Mesodermal cell (in vitro differentiated cells): ENCODE measurements at regions not wholly inside any gene's neighbourhood (a gene's known extent, or its start where the extent isn't known, plus 50 kb on each side); places are given as distances from the start of the nearest gene placed in this dataset.
"Not testable (repeated sequence)": the region's sequence is repeated elsewhere in the genome, so short reads cannot be mapped to it uniquely, and the experiment has no call there.

Experiments
- H3K27ac ChIP-seq: 2 replicates; pipeline ENCODE4 v1.7.0; 2013; ENCODE audit warnings: mild to moderate bottlenecking, low read depth, low read length, moderate library complexity; ENCODE audit not compliant: severe bottlenecking
- H3K36me3 ChIP-seq: 2 replicates; pipeline ENCODE4 v1.7.1; 2013; ENCODE audit warnings: mild to moderate bottlenecking, low read length, moderate library complexity; ENCODE audit not compliant: control insufficient read depth, insufficient read depth
- H3K4me1 ChIP-seq: one replicate; pipeline ENCODE4 v1.7.1; 2013; ENCODE audit warnings: mild to moderate bottlenecking, low read length; ENCODE audit not compliant: insufficient read depth, control insufficient read depth, poor library complexity, severe bottlenecking
- H3K4me3 ChIP-seq: 2 replicates; pipeline ENCODE4 v1.7.0; 2013; ENCODE audit warnings: low read length, control low read depth, mild to moderate bottlenecking; ENCODE audit not compliant: insufficient read depth, poor library complexity, severe bottlenecking; ENCODE audit errors: extremely low read depth
- H3K9me3 ChIP-seq: 2 replicates; pipeline ENCODE4 v1.7.1; 2013; ENCODE audit warnings: mild to moderate bottlenecking, low read length, moderate library complexity; ENCODE audit not compliant: control insufficient read depth
- WGBS, 2 experiments: methylation state at CpG; one replicate each; pipeline ENCODE4 v1.1.5; 2013; ENCODE audit warnings: missing lambda C conversion rate in 2 of 2; ENCODE audit not compliant: insufficient coverage in 2 of 2; 5-methylcytosine and 5-hydroxymethylcytosine counted together

DNA sequence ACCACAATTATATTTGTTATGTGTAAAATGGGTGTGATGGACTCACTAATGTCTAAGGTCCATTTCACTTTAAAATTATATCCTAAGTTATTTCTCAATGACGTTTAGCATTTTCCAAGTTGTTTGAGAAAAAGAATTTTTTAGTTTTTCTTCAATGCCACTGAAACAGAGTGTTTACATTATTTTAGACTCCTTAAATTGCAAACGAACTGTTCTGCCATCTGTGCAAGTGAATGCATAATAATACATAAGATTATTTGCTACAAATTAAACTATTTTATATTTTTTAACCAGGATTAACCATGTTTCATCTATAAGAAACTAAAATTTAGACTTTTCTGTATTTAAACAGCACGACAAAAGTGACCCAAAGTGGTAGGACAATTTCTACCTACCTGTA, 425.4 kb downstream of the NDFIP2 start:
- Histone ChIP-seq H3K9me3 (no peaks in the 10 kb centered on the region), H3K4me1 (peaks cover 5% of the 10 kb centered on the region), H3K36me3 (no peaks in the 10 kb centered on the region), H3K27ac (no peak overlapping the region), H3K4me3 (no peak overlapping the region)
- 83% methylated on average over 1 of the region's 3 CpGs; no CpG with 5 or more reads in 1 of the 2 experiments for WGBS, 2 experiments

DNA sequence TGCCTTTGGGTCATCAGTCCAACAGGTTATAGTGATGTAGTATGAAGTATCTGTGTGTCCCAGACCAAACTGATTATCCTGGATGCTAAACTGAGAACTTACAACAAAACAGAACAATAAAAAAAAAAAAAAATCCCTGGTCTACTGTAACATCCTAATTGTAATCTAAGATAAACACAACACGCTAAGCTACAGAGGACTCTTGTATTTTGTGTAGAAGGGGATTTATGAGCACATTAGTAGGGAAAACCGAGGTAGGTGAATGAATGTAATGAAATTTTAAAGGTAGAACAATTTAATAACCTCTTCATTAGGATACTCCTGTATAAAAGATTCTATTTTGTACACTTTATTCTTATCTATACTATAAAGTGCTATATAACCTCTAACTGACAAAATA, 424.1 kb downstream of the NDFIP2 start:
- no CpG with 5 or more reads among the region's 2 CpGs for WGBS, 2 experiments
- H3K4me1 ChIP-seq = peaks cover 11% of the 10 kb centered on the region

DNA sequence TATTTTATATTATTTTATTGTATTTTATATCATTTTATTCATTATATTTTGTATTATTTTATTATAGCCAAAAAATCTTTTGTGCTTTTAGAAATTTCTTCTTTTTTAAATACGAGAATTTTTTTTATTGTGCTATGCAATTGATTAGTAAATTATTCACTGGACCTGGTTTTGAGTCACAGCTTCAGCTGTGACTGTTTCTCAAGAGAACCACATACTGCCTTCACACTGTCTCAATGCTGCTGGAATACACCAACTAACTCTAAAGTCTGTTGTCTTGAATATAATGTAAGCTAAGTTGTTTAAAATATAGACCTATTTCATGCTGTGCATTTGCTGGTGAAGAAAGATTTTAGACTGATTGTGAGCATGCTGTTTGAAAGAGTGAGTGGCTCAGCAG, 423.6 kb downstream of the NDFIP2 start:
- WGBS, 2 experiments = no CpG with 5 or more reads among the region's 1 CpG
- no peak overlapping the region for H3K27ac ChIP-seq
- H3K36me3 ChIP-seq = no peaks in the 10 kb centered on the region
- H3K4me3 ChIP-seq = no peak overlapping the region
- no peaks in the 10 kb centered on the region for H3K9me3 ChIP-seq
- H3K4me1 ChIP-seq = peaks cover 11% of the 10 kb centered on the region

More for the DNA sequence above, 424.1 kb downstream of the NDFIP2 start:
- H3K27ac ChIP-seq = no peak overlapping the region
- no peaks in the 10 kb centered on the region for H3K36me3 ChIP-seq
- no peak overlapping the region for H3K4me3 ChIP-seq
- no peaks in the 10 kb centered on the region for H3K9me3 ChIP-seq

DNA sequence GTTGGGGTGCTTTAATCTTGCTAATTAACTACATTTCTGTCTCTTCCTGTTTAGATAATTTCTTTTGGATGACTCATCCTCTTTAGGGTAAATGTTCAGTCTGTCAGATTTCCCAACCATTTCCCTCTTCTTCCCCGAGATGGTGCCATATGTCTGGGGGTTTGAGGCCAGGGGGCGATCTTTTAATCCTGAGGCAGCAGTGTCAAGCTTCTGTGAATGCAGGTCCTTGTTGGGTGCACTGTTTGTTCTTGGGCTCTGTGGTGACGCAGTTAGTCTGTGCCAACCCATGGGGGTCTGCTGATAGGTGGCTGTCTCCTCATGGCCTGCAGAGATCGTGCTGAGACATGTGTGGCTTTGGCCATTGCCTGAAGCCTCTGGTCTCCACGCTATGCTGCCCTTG, 420.4 kb downstream of the NDFIP2 start:
- Histone ChIP-seq H3K9me3 (peaks cover under 1% of the 10 kb centered on the region), H3K4me1 (peaks cover 11% of the 10 kb centered on the region), H3K27ac (no peak overlapping the region), H3K36me3 (no peaks in the 10 kb centered on the region), H3K4me3 (no peak overlapping the region)
- WGBS, 2 experiments = 92 to 96% methylated on average over 3 to 5 of the region's 5 CpGs

DNA sequence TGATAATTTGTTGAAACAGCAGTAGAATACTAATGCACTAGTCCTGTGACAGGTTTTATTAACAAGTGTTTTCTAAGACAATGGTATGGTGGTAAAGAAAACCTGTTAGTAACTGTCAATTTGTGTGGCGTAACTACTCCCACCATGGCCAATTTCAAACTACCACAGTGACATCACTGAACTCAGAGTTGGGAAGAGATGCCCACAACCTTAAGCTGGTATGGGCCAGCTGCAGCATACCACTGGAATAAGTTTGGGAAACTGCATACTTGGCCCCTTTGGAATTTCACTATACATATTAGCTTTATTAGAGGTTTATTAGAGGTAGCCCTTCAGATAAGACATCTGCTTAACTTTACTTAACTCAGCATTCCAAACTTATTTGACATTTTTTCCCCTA, 419.4 kb downstream of the NDFIP2 start:
- H3K4me3 ChIP-seq = no peak overlapping the region
- peaks cover 6% of the 10 kb centered on the region for H3K9me3 ChIP-seq
- no CpG with 5 or more reads among the region's 1 CpG for WGBS, 2 experiments
- no peak overlapping the region for H3K27ac ChIP-seq
- H3K36me3 ChIP-seq = no peaks in the 10 kb centered on the region
- peaks cover 11% of the 10 kb centered on the region for H3K4me1 ChIP-seq

DNA sequence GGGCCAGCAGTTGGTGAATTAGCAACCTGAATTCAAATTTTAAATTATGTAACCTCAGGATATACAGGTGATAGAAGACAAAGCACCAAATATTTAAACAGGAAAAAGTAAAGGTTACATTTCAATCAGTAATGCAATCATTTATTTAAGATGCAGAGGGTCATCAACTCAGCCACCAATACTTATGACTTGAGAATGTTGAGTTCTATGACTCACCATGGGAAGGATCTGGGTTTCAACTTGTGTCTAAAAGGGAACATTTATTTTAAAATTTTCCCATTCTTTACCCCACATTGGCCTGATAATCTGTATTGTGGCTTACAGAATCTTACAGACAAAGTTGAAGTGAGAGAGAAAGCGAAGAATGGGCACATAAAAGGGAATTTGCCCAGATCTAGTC, 418.0 kb downstream of the NDFIP2 start:
- Histone ChIP-seq H3K27ac (no peak overlapping the region), H3K4me3 (no peak overlapping the region), H3K9me3 (peaks cover 6% of the 10 kb centered on the region), H3K36me3 (no peaks in the 10 kb centered on the region), H3K4me1 (peaks cover 6% of the 10 kb centered on the region)
- 92% methylated on average over 1 of the region's 1 CpG; no CpG with 5 or more reads in 1 of the 2 experiments for WGBS, 2 experiments

DNA sequence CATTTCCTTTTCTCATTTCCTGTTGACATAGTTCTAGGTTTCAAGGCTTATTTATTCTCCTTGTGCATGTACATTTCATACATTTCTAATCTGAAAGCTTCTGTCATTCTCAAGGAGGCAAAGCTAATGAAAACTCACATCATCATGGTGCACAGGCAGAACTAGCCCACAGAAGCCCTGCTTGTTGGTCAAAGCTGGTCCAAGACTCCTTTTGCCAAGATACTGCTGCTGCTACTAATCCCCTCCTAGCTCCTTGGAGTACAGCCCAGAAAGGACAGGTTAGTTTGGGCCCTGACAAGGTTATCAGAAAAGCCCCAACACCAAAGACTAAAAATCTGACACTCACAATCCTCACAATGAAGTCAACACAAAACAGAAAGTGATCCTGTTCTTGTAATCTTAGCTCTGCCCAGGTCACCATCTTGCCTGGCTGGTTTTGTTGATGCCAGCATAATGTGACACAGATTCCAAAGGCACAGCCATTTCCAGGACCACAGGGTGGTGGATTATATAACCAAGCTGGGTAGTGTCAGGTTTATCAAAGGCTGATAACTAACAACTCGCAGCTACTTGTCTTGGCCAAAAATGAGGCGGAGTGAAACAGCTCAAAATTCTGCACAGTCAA, 417.4 kb downstream of the NDFIP2 start:
- Histone ChIP-seq H3K9me3 (peaks cover 6% of the 10 kb centered on the region), H3K4me1 (peaks cover 6% of the 10 kb centered on the region), H3K4me3 (no peak overlapping the region), H3K27ac (no peak overlapping the region), H3K36me3 (no peaks in the 10 kb centered on the region)
- no CpG with 5 or more reads among the region's 2 CpGs for WGBS, 2 experiments

DNA sequence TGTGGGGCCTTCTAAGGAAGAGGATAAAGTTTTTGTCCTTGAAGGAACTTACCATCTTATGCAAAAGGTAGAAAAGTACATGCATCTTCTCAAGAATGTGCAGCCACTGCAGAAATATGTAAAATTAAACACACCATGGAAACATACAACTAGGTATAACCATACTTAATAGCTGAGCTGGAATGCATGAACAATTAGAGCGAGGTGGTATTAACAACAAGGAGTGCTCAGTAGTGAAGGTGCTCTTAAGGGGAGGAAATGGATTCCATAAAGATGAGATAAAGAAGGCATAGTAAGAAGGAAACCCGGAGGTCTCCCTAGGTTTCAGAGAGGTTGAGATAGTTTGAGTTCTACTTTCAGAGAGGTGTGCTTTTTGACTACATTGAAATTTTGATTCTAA, 415.9 kb downstream of the NDFIP2 start:
- no peaks in the 10 kb centered on the region for H3K36me3 ChIP-seq
- H3K4me3 ChIP-seq = no peak overlapping the region
- peaks cover 6% of the 10 kb centered on the region for H3K4me1 ChIP-seq
- peaks cover 6% of the 10 kb centered on the region for H3K9me3 ChIP-seq
- 50 to 100% methylated on average over 1 to 2 of the region's 2 CpGs for WGBS, 2 experiments
- no peak overlapping the region for H3K27ac ChIP-seq

DNA sequence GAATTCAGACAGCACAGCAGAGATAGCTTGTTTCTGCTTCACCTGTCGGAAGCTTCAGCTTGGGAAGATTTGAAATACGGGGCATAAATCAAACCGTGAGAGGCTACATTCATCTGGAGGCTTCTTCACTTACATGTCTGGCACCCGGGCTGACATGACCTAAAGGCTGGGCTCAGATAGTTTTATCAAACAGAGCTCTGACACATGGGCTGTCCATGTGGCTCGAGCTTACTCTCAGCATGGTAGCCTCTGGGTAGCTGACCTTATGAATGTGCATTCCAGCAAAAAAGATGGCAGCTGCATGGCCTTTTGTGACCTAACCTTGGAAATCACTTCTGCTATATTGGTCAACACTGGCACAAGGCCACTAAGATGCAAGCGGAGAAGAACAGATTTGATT, 414.5 kb downstream of the NDFIP2 start:
- no peak overlapping the region for H3K4me3 ChIP-seq
- 90 to 95% methylated on average over 6 of the region's 6 CpGs for WGBS, 2 experiments
- no peak overlapping the region for H3K27ac ChIP-seq
- no peaks in the 10 kb centered on the region for H3K4me1 ChIP-seq
- H3K9me3 ChIP-seq = peaks cover 6% of the 10 kb centered on the region
- no peaks in the 10 kb centered on the region for H3K36me3 ChIP-seq

DNA sequence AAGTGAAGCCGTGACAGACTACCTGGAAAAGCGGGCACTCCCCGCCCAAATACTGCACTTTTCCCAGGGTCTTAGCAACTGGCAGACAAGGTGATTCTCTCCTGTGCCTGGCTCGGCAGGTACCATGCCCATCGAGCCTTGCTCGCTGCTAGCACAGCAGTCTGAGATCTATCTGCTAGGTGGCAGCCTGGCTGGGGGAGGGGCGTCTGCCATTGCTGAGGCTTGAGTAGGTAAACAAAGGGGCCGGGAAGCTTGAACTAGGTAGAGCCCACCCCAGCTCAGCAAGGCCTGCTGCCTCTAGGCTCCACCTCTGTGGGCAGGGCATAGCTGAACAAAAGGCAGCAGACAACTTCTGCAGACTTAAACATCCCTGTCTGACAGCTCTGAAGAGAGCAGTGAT, 406.3 kb downstream of the NDFIP2 start:
- not testable (repeated sequence) for H3K4me3 ChIP-seq, H3K4me1 ChIP-seq, H3K36me3 ChIP-seq, H3K9me3 ChIP-seq, H3K27ac ChIP-seq
- 87 to 93% methylated on average over 6 to 8 of the region's 8 CpGs for WGBS, 2 experiments

DNA sequence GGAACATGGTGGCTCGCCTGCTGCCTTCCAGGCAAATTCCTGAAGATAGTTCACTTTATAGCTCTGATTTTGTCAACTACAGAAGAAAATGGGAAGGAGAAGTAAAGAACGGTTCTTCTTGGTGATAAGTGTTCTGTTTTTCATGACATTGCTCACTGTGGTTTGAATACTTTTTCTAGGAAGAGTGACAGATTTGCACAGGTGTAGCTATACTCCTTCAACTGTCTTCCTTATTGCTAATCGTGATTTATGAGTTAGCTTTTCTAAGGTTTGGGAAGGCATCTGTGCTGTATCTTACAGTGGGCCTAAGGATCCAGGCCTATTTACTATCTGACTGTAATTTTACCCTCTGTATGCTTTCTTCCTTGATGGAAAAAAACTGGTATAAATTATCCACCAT, 405.6 kb downstream of the NDFIP2 start:
- WGBS, 2 experiments = 90 to 100% methylated on average over 2 of the region's 3 CpGs
- H3K9me3 ChIP-seq = no peaks in the 10 kb centered on the region
- no peak overlapping the region for H3K27ac ChIP-seq
- H3K4me3 ChIP-seq = no peak overlapping the region
- H3K36me3 ChIP-seq = no peaks in the 10 kb centered on the region
- no peaks in the 10 kb centered on the region for H3K4me1 ChIP-seq
